ENCODE measurements at regions not wholly inside any gene's neighbourhood (a gene's known extent, or its start where the extent isn't known, plus 50 kb on each side); places are given as distances from the start of the nearest gene placed in this dataset.

- Mint-ChIP-seq H3K27ac (no peak overlapping the region), H3K4me3 (no peak overlapping the region), H3K9me3 (no peaks in the 10 kb centered on the region), H3K36me3 (ENCODE audit: low read depth) (no peaks in the 10 kb centered on the region), H3K27me3 (no peaks in the 10 kb centered on the region), H3K4me1 (ENCODE audit: low read depth) (no peaks in the 10 kb centered on the region)
- intact Hi-C loops (cut with DNase I, micrococcal nuclease): no loop called here
- POLR2A ChIA-PET: no interaction called here
- CTCF ChIA-PET: no interaction called here
- no peaks in the 10 kb centered on the region for H3K9me3 ChIP-seq (ENCODE audit: control insufficient read depth in 1 of 2, insufficient read depth in 1 of 2, low read length in 2 of 2)
- DNase-seq (no peak), ATAC-seq (ENCODE audit: poor library complexity) (no peak)
- H3K27ac ChIP-seq (ENCODE audit: low read depth in 1 of 2, low read length in 2 of 2): no peak overlapping the region
- no peak for TF ChIP-seq CTCF (IDR thresholded peaks at IDR 0.05)
- no peaks in the 10 kb centered on the region for H3K4me1 ChIP-seq (ENCODE audit: insufficient read depth, low read length)
- no peak overlapping the region for H3K4me3 ChIP-seq (ENCODE audit: low read length)
- no peaks in the 10 kb centered on the region for H3K36me3 ChIP-seq (ENCODE audit: insufficient read depth, low read length)
- no peaks in the 10 kb centered on the region for H3K27me3 ChIP-seq (ENCODE audit: control insufficient read depth in 1 of 2, insufficient read depth in 2 of 2, low read length in 2 of 2)
These were observed 122.1 kb downstream of the KDM5D start for GRCh38 chrY:19622392-19622791.

- H3K27ac ChIP-seq (ENCODE audit: low read depth in 1 of 2, low read length in 2 of 2): no peak overlapping the region
- no peak overlapping the region for H3K27ac Mint-ChIP-seq
- DNase-seq (no peak), ATAC-seq (ENCODE audit: poor library complexity) (no peak)
- no peak overlapping the region for H3K4me3 ChIP-seq (ENCODE audit: low read length)
- no peak for TF ChIP-seq CTCF (IDR thresholded peaks at IDR 0.05)
- no peak overlapping the region for H3K4me3 Mint-ChIP-seq
- POLR2A ChIA-PET: no interaction called here
- H3K9me3 Mint-ChIP-seq: no peaks in the 10 kb centered on the region
- no peaks in the 10 kb centered on the region for H3K4me1 ChIP-seq (ENCODE audit: insufficient read depth, low read length)
- intact Hi-C loops (cut with DNase I, micrococcal nuclease): no loop called here
- no peaks in the 10 kb centered on the region for H3K36me3 Mint-ChIP-seq (ENCODE audit: low read depth)
- H3K27me3 Mint-ChIP-seq: no peaks in the 10 kb centered on the region
- no peaks in the 10 kb centered on the region for H3K36me3 ChIP-seq (ENCODE audit: insufficient read depth, low read length)
- H3K27me3 ChIP-seq (ENCODE audit: control insufficient read depth in 1 of 2, insufficient read depth in 2 of 2, low read length in 2 of 2): no peaks in the 10 kb centered on the region
- H3K9me3 ChIP-seq (ENCODE audit: control insufficient read depth in 1 of 2, insufficient read depth in 1 of 2, low read length in 2 of 2): no peaks in the 10 kb centered on the region
- H3K4me1 Mint-ChIP-seq (ENCODE audit: low read depth): no peaks in the 10 kb centered on the region
- CTCF ChIA-PET: no interaction called here
These were observed 122.8 kb downstream of the KDM5D start for GRCh38 chrY:19621756-19622155.

GRCh38 chrY:19601113-19601512, 143.4 kb downstream of the KDM5D start:
- H3K4me1 ChIP-seq (ENCODE audit: insufficient read depth, low read length): no peaks in the 10 kb centered on the region
- ATAC-seq (ENCODE audit: poor library complexity) (no peak), DNase-seq (no peak)
- Mint-ChIP-seq H3K4me3 (no peak overlapping the region), H3K4me1 (ENCODE audit: low read depth) (no peaks in the 10 kb centered on the region), H3K9me3 (no peaks in the 10 kb centered on the region), H3K36me3 (ENCODE audit: low read depth) (peaks cover 65% of the 10 kb centered on the region), H3K27me3 (no peaks in the 10 kb centered on the region), H3K27ac (no peak overlapping the region)
- intact Hi-C loops (cut with DNase I, micrococcal nuclease): no loop called here
- TF ChIP-seq CTCF (IDR thresholded peaks at IDR 0.05): no peak
- H3K27ac ChIP-seq (ENCODE audit: low read depth in 1 of 2, low read length in 2 of 2): no peak overlapping the region
- no peaks in the 10 kb centered on the region for H3K27me3 ChIP-seq (ENCODE audit: control insufficient read depth in 1 of 2, insufficient read depth in 2 of 2, low read length in 2 of 2)
- H3K9me3 ChIP-seq (ENCODE audit: control insufficient read depth in 1 of 2, insufficient read depth in 1 of 2, low read length in 2 of 2): no peaks in the 10 kb centered on the region
- H3K4me3 ChIP-seq (ENCODE audit: low read length): no peak overlapping the region
- H3K36me3 ChIP-seq (ENCODE audit: insufficient read depth, low read length): peaks cover 19% of the 10 kb centered on the region
- ChIA-PET POLR2A (no interaction called here), CTCF (no interaction called here)

Measured in CD4-positive, alpha-beta T cell (primary cell).